Activated CD4-positive, alpha-beta T cell treated with anti-CD3 and anti-CD28 coated beads, Interleukin-2, amount 50 U/mL, for 4 hours (primary cell): ENCODE measurements at regions not wholly inside any gene's neighbourhood (a gene's known extent, or its start where the extent isn't known, plus 50 kb on each side); places are given as distances from the start of the nearest gene placed in this dataset.

Experiments used
- DNase-seq, 2 experiments: peaks; one replicate each; pipeline ENCODE4 v3.0.0-alpha.2; 2020

DNA sequence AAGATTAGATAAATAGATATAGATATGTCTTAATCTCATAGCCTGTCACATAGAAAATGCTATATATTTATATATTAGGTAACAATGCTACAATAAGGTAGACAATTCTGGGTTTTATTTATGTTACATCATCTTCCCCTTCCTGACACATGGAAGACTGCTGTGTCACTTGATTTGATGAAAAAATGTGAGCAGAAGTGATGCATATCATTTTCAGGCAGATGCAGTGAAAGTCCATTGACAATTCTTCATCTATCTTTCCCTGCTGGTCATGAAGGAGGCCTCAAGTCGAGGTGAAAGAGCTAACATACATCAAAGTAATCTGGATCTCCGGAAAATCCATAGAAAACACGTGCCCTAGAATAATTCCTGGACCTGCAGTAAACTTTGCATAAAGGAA, 57.8 kb upstream of the CHD1 start:
- no peak for DNase-seq

DNA sequence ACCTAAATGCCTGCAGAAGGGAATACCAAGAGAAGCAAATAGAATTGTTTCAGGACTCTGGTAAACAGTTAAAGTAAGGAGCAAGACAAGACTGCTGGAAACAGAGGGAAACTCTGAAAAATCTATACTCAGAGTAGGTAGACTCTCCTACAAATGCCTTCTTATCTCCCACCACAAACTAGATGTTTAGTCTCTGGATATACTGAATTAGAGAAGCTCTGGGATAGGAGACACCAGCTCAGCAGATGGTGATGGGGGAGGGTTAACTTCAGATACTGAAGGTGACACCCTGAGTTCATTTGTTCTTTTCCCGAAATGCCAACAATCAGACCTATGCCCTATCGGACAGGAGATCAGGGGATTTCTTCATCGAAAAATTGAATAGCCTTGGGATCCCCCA, 54.1 kb upstream of the CHD1 start:
- no peak for DNase-seq
